ENCODE measurements at regions not wholly inside any gene's neighbourhood (a gene's known extent, or its start where the extent isn't known, plus 50 kb on each side); places are given as distances from the start of the nearest gene placed in this dataset.
"Not testable (repeated sequence)": the region's sequence is repeated elsewhere in the genome, so short reads cannot be mapped to it uniquely, and the experiment has no call there.

DNA sequence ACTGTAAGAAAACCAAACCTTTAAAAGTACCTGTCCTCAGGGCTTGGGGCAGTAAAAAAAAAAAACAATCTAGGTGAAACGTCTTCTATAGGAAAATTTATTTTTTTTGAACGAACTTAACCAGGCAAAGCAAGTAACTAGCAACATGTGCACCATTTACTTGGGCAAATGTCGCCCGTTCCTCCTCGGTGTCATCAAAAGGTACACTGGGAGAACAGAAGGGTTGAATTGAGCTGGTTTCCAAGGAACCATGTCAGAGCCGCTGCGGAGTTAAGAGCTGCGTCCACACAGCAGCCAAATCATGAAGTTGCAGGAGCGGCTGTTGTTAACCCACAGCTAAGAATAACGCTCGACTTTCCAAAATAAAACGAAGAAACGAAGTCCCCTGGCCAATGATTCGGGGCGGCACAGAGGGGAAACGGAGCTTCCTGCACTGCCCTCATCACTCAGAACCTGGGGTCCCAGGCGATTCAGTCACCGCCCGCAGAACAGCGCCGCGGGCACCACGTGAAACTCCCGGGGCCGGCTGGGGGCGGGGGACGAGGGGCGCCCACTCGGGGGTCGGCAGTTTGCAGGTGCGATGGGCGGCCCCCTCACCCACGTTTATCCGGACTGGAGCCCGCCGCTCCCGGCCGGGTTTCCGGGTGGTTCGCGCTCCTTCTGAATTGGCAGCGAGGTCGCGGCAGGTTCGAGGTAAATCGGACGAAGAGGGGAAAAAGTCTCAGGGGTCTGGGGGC lies 53.6 kb upstream of the PLGLB1 start:
- not testable (repeated sequence) for FAIRE-seq

- FAIRE-seq, result not testable (repeated sequence)
These were observed 54.2 kb upstream of the PLGLB1 start for GRCh38 chr2:87075791-87076252.

DNA sequence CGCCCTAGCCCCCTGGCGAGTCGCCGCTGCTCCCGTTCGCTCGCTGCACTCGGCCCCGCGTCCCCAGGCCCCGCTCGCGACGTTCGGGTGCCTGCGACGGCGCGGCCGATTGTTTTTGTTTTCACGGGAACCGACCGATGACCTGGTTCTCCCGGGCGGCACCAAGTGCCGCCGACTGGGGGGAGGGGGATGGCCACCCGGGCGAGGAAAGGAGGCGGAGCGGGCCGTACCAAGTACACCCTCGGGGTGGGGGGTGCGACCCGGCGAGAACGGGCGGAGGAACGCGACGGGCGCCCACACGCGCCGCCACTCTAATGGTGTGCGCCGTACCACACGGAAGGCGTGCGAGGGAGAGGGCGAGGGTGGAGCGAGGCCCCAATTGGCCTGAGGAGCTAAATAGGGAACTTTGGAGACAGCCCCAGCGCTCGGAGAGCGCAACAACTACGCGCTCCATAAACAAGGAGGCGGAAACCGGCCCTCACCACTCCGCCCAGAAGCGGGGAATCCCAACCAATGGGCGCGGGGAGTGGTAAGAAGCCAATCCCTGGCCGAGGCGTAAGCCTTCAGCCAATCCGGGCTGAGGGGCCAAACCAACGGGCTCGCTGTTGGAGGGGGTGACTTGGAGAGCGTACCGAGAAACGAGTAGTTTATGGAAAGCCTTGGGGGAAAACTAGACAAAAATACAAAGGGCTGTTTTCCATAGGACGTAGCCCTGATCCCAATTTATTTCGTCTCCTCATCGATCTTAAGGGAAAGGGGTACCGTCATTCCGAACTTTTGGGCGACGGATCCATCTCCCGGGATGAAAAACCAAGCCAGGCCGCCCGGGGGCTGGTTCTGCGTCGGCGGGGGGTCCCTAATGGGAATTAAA lies 54.8 kb upstream of the PLGLB1 start:
- peak; percentile 53 for FAIRE-seq

DNA sequence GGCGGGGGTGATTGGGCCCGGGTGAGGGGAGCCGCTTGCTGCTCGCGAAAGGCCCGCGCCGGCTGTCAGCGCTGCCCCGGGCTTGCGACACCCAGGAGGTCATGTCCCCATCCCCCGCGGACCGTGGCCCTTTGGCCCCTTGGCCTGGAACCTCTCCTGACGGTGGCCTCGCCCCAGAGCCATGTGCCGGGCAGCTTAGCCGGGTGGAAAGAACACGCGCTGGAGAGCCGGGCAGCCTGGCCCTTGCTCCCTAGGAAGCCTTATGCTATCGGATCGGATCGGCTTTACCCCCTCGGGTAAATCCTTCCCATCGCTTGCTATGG lies 55.4 kb upstream of the PLGLB1 start:
- FAIRE-seq, result not testable (repeated sequence)

- FAIRE-seq, result not testable (repeated sequence)
These were observed 60.1 kb upstream of the PLGLB1 start for GRCh38 chr2:87081727-87082126.

DNA sequence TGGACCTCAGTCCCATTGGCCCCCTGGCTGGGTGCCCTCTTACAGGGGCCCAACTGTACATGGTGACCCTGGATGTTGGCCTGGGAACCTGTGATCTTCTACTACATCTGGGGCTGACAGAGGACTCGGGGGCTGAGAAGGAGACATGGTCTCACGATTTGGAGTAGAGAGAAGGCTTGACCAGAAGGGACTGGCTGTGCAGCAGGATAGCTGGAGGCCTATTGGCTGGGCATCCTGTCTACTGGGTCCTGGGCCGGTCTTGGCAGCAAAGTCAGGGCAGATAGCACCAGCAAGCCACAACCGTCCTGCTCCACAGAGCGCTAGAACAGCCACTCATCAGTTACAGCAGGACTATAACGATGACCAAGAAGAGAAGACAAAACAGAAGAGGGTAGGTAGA lies 66.4 kb upstream of the PLGLB1 start:
- FAIRE-seq, result not testable (repeated sequence)

GRCh38 chr2:87089401-87089800 lies 67.8 kb upstream of the PLGLB1 start:
- not testable (repeated sequence) for FAIRE-seq

DNA sequence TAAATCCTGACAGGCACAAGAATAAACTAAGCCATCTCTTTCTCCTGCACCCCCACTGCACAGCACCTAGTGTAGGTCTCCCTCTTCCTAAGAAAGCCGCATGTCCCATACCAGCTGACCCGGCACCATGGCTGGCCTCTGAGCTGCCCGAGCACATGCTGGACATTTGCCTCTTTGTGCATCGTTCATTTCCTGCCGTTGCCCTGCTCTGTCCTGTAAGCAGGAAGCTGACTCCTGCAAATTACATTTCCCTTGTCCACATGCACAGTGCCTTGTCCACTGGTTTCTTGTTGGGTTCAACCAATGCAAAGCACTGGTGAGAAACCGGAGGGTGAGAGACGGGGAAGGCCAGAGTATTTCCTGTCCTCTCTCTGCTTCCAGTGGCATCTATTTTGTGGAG lies 71.6 kb upstream of the PLGLB1 start:
- not testable (repeated sequence) for FAIRE-seq

- FAIRE-seq, result not testable (repeated sequence)
These were observed 72.4 kb upstream of the PLGLB1 start for GRCh38 chr2:87093937-87094529.

- FAIRE-seq, result not testable (repeated sequence)
These were observed 74.2 kb upstream of the PLGLB1 start for GRCh38 chr2:87095804-87096203.

GRCh38 chr2:87128761-87129553 lies 107.3 kb upstream of the PLGLB1 start:
- FAIRE-seq, result not testable (repeated sequence)

- not testable (repeated sequence) for FAIRE-seq
These were observed 110.9 kb upstream of the PLGLB1 start for GRCh38 chr2:87132577-87132976.

DNA sequence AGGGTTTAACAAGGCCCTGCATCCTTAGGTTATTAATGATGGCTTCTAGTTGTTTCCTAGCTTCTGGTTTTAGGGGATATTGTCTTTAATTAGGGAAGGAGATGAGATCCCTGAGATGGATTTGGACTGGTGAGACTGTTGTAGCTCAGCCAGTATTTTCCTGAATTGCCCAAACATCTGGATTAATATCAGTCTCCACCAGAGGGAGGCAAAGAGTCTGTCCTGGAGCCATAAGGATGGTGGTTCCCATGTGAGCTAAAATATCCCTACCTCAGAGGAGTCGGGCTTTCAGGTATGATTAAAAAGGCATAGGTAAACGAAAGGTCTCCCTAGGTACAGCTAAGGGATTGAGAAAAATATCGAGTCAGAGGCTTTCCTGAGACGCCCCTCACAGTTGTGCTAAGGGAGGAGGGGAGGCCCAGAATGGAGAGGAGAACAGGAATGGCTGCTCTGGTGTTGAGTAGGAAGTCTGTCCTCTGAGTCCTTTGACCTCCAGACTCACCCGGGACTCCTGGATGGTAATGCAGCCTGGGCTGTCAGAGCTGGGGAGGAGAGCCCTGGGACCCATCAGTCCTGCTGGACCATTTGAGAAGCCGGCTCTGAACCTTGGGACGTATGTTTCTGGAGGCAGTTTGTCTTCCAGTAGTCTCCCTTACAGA lies 130.3 kb upstream of the PLGLB1 start:
- not testable (repeated sequence) for FAIRE-seq

DNA sequence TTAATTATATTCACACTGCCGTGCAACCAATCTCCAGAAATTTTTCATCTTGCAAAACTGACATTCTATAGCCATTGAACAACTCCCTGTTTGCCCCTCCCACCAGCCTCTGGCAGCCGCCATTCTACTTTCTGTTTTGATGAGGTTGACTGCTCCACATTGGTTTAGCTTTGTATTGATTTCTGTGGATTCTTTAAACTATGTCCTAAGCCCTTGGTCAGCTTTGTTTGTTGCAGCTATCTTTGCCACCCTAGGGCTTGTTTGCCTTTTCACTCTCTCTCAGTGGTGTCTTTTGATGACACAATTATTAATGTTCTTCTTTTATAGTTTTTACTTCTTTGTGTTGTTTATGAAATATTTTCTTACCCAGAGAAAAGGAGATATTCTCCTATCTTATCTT lies 152.8 kb upstream of the PLGLB1 start:
- FAIRE-seq, result not testable (repeated sequence)

DNA sequence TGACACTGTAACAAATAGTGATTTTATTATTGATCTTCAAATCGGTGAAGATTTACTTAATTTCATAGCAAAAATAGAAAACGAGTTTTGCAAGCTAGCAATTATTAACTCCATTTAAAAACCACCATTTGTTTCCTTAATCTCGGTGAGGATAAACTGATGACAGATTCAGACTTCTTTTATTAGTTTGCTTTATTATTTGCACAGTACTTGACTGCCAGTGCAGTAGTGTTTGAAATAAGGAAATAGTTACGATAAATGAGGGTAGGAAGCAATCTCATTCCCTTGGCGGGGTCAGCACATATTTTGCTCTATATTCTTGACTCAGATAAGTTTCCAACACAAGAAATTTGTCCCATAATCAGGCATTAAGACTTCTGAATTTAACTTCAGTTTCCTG lies 161.7 kb upstream of the PLGLB1 start:
- not testable (repeated sequence) for FAIRE-seq

DNA sequence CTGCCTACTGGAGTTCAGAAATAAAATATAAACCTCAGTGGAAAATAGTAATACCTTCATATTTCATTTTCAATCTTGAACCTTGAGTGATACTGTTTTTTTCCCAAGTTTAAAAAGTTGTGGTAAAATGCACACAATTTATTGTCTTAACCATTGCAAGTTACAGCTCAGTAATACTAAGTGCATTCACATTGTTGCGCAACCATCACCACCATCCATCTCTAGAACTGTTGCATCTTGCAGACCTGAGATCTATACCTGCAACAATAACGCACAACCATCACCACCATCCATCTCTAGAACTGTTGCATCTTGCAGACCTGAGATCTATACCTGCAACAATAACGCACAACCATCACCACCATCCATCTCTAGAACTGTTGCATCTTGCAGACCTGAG lies 162.6 kb upstream of the PLGLB1 start:
- FAIRE-seq, result not testable (repeated sequence)

GRCh38 chr2:87189214-87189613 lies 167.6 kb upstream of the PLGLB1 start:
- FAIRE-seq, result not testable (repeated sequence)

DNA sequence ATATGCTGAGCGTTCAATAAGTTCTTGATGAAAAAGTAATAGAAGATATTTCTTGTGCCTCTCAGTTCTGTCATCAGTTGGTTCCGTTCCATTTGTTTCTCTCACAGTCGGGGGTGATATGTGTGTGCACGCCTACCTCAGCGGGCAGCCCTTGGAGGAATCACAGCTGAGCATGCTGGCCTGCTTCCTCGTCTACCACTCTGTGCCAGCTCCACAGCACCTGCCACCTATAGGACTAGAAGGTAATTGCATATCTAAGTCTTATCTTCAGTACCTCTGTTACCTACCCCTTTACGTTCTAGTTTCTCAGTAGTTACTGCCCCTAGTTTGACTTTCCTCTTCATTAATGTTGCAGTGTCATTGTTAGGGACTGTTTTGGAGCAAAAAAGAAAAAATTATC lies 171.7 kb upstream of the PLGLB1 start:
- not testable (repeated sequence) for FAIRE-seq

- not testable (repeated sequence) for FAIRE-seq
These were observed 172.8 kb upstream of the PLGLB1 start for GRCh38 chr2:87194254-87194999.

DNA sequence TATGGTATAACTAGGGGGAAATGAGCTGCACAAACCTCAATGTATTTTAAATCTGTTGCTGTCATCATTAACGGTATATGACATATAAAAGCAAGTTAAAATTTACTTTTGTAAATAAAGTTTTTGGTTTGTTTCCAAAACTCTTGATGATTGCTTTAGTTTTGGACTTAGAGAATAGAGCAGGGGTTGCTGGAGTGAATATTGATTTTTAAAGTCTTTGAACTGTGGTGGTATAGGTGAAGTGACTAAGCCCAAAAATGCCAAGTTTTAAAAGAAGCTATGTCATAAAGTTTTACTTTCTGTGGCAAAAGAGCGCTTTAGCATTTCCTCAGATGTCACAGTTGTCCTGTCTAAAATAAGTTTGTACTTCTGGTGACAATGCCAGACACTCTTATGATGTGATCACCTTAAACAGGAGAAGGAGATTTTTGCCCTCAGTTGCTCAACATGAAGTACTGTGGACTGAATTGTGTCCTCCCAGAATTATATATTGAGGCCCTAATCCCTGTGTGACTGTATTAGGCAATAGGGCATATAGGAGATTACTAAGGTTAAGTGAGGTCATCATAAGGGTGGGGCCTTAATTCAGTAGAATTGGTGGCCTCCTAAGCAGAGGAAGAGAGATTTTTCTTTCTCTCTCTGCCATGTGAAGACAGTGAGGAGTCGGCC lies 175.2 kb upstream of the PLGLB1 start:
- FAIRE-seq, result not testable (repeated sequence)

GRCh38 chr2:87198422-87198821 lies 176.8 kb upstream of the PLGLB1 start:
- not testable (repeated sequence) for FAIRE-seq

Measured in colon (tissue), 2 donors.